WTC11 (cell line): ENCODE measurements at regions not wholly inside any gene's neighbourhood (a gene's known extent, or its start where the extent isn't known, plus 50 kb on each side); places are given as distances from the start of the nearest gene placed in this dataset.

ENCODE experiments used
- ATAC-seq: fragments of 200-7000 bp; cut with Tn5 transposase; 2 replicates; pipeline ENCODE4 v1.10.0; 2021; ENCODE audit warnings: mild to moderate bottlenecking, moderate library complexity
- CTCF ChIA-PET: fragments of 300-600 bp; sonication (Branson Sonifier 250); formaldehyde crosslinking; loops from one replicate; lab custom pipeline; 2021; ENCODE audit warnings: antibody characterized with exemption; lab: Charles Lee
- POLR2A ChIA-PET: fragments of 350-600 bp; sonication (Branson Sonifier 250); formaldehyde crosslinking; loops from one replicate; lab custom pipeline; 2021; ENCODE audit warnings: antibody characterized with exemption; lab: Charles Lee
- DNase-seq: peaks from one replicate; pipeline ENCODE4 v3.0.0; 2021; ENCODE audit warnings: low spot score
- H3K27ac Mint-ChIP-seq: 2 replicates; pipeline ENCODE4 v1.8.0; 2021; ENCODE audit warnings: mixed read lengths
- H3K27me3 Mint-ChIP-seq: 2 replicates; pipeline ENCODE4 v1.8.0; 2021; ENCODE audit warnings: low read depth, mild to moderate bottlenecking, moderate library complexity, mixed read lengths
- H3K36me3 Mint-ChIP-seq: 2 replicates; pipeline ENCODE4 v1.8.0; 2021; ENCODE audit warnings: mixed read lengths
- H3K4me1 Mint-ChIP-seq: 2 replicates; pipeline ENCODE4 v1.8.0; 2022; ENCODE audit warnings: mixed read lengths
- H3K4me3 Mint-ChIP-seq: 2 replicates; pipeline ENCODE4 v1.8.0; 2021; ENCODE audit warnings: mild to moderate bottlenecking, moderate library complexity, mixed read lengths
- H3K9me3 Mint-ChIP-seq: 2 replicates; pipeline ENCODE4 v1.8.0; 2021; ENCODE audit warnings: mixed read lengths
- CBFB ChIP-seq: sonication (generic); formaldehyde crosslinking; IDR thresholded peaks from 2 replicates; pipeline ENCODE4 v1.8.1; 2022; ENCODE audit warnings: mild to moderate bottlenecking, low read depth, missing genetic modification reagents
- CREM ChIP-seq: sonication (generic); formaldehyde crosslinking; IDR thresholded peaks from 2 replicates; pipeline ENCODE4 v1.8.1; 2022; ENCODE audit warnings: mild to moderate bottlenecking, missing genetic modification reagents, moderate library complexity
- EMX1 ChIP-seq: fragments of 250-450 bp; sonication (Bioruptor Pico); IDR thresholded peaks from 2 replicates; pipeline ENCODE4 v1.8.0; 2021; ENCODE audit warnings: mild to moderate bottlenecking
- ESRRA ChIP-seq: sonication (generic); formaldehyde crosslinking; IDR thresholded peaks from 2 replicates; pipeline ENCODE4 v1.8.1; 2022; ENCODE audit warnings: mild to moderate bottlenecking, missing genetic modification reagents, borderline replicate concordance
- FOXJ3 ChIP-seq: sonication (generic); formaldehyde crosslinking; IDR thresholded peaks from 2 replicates; pipeline ENCODE4 v1.9.0; 2021; ENCODE audit warnings: missing genetic modification reagents, mild to moderate bottlenecking, borderline replicate concordance
- JAZF1 ChIP-seq: fragments of 250-450 bp; sonication (Bioruptor Pico); IDR thresholded peaks from 2 replicates; pipeline ENCODE4 v1.9.0; 2021; ENCODE audit warnings: moderate library complexity, mild to moderate bottlenecking, inconsistent platforms
- JUN ChIP-seq: sonication (generic); formaldehyde crosslinking; IDR thresholded peaks from 2 replicates; pipeline ENCODE4 v1.8.0; 2023; ENCODE audit warnings: mild to moderate bottlenecking, missing genetic modification reagents
- KAT7 ChIP-seq: sonication (generic); formaldehyde crosslinking; IDR thresholded peaks from 2 replicates; pipeline ENCODE4 v1.8.1; 2023; ENCODE audit warnings: missing genetic modification reagents, mild to moderate bottlenecking, borderline replicate concordance
- NFYB ChIP-seq: sonication (generic); formaldehyde crosslinking; conservative IDR thresholded peaks from 2 replicates; pipeline ENCODE4 v1.8.0; 2022; ENCODE audit warnings: low read depth, missing genetic modification reagents
- PREB ChIP-seq: sonication (generic); formaldehyde crosslinking; IDR thresholded peaks from 2 replicates; pipeline ENCODE4 v1.8.1; 2022; ENCODE audit warnings: mild to moderate bottlenecking, missing genetic modification reagents, moderate library complexity, borderline replicate concordance
- SP1 ChIP-seq: sonication (generic); formaldehyde crosslinking; conservative IDR thresholded peaks from 2 replicates; pipeline ENCODE4 v1.8.1; 2022; ENCODE audit warnings: missing genetic modification reagents
- TEAD1 ChIP-seq: sonication (generic); formaldehyde crosslinking; IDR thresholded peaks from 2 replicates; pipeline ENCODE4 v1.8.0; 2022; ENCODE audit warnings: mild to moderate bottlenecking, missing genetic modification reagents
- TEAD4 ChIP-seq: sonication (generic); formaldehyde crosslinking; IDR thresholded peaks from 2 replicates; pipeline ENCODE4 v1.8.0; 2022; ENCODE audit warnings: mild to moderate bottlenecking, missing genetic modification reagents
- TP53 ChIP-seq: sonication (generic); formaldehyde crosslinking; IDR thresholded peaks from 2 replicates; pipeline ENCODE4 v1.8.1; 2023; ENCODE audit warnings: mild to moderate bottlenecking, missing genetic modification reagents
- USF2 ChIP-seq: sonication (generic); formaldehyde crosslinking; IDR thresholded peaks from 2 replicates; pipeline ENCODE4 v1.8.1; 2023; ENCODE audit warnings: mild to moderate bottlenecking, missing genetic modification reagents, moderate library complexity
- ZBTB21 ChIP-seq: sonication (generic); formaldehyde crosslinking; IDR thresholded peaks from 2 replicates; pipeline ENCODE4 v1.8.1; 2023; ENCODE audit warnings: mild to moderate bottlenecking, missing genetic modification reagents, borderline replicate concordance
- ZMAT4 ChIP-seq: fragments of 250-450 bp; sonication (Bioruptor Pico); IDR thresholded peaks from 2 replicates; pipeline ENCODE4 v1.9.0; 2021; ENCODE audit warnings: mild to moderate bottlenecking
- ZNF138 ChIP-seq: sonication (generic); formaldehyde crosslinking; conservative IDR thresholded peaks from 2 replicates; pipeline ENCODE4 v1.8.1; 2022; ENCODE audit warnings: mild to moderate bottlenecking, moderate library complexity, missing genetic modification reagents
- ZNF232 ChIP-seq: sonication (generic); formaldehyde crosslinking; IDR thresholded peaks from 2 replicates; pipeline ENCODE4 v1.8.0; 2022; ENCODE audit warnings: mild to moderate bottlenecking, missing genetic modification reagents
- ZNF263 ChIP-seq: sonication (generic); formaldehyde crosslinking; IDR thresholded peaks from 2 replicates; pipeline ENCODE4 v1.8.1; 2022; ENCODE audit warnings: low read depth, mild to moderate bottlenecking, moderate library complexity, missing genetic modification reagents
- ZNF317 ChIP-seq: sonication (generic); formaldehyde crosslinking; IDR thresholded peaks from 2 replicates; pipeline ENCODE4 v1.8.1; 2023; ENCODE audit warnings: low read depth, mild to moderate bottlenecking, moderate library complexity, missing genetic modification reagents, borderline replicate concordance
- ZNF416 ChIP-seq: fragments of 250-450 bp; sonication (Bioruptor Pico); IDR thresholded peaks from 2 replicates; pipeline ENCODE4 v1.9.0; 2021; ENCODE audit warnings: mild to moderate bottlenecking, inconsistent platforms
- ZNF423 ChIP-seq: fragments of 250-450 bp; sonication (Bioruptor Pico); IDR thresholded peaks from 2 replicates; pipeline ENCODE4 v2.1.2; 2022; ENCODE audit warnings: mild to moderate bottlenecking, moderate library complexity
- TF ChIP-seq, protein P1 (sequence below): sonication (generic); formaldehyde crosslinking; IDR thresholded peaks from 2 replicates; pipeline ENCODE4 v1.8.0; 2022; ENCODE audit warnings: mild to moderate bottlenecking, missing genetic modification reagents
- TF ChIP-seq, protein P2 (sequence below): sonication (generic); formaldehyde crosslinking; IDR thresholded peaks from 2 replicates; pipeline ENCODE4 v1.8.0; 2022; ENCODE audit warnings: missing genetic modification reagents

GRCh38 chr4:27484216-27484615 is 623.6 kb downstream of the STIM2 start (continued):
- TF ChIP-seq PREB (CRISPR knock-in tag) (no peak), TEAD1 (CRISPR knock-in tag) (no peak), ZMAT4 (CRISPR knock-in tag) (no peak), ZBTB21 (CRISPR knock-in tag) (no peak), ZNF263 (no peak), CREM (no peak), ZNF416 (CRISPR knock-in tag) (no peak), FOXJ3 (CRISPR knock-in tag) (no peak), JUN (CRISPR knock-in tag) (no peak)
- TF ChIP-seq, protein P1, sequence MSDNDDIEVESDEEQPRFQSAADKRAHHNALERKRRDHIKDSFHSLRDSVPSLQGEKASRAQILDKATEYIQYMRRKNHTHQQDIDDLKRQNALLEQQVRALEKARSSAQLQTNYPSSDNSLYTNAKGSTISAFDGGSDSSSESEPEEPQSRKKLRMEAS (CRISPR knock-in tag), result no peak

DNA sequence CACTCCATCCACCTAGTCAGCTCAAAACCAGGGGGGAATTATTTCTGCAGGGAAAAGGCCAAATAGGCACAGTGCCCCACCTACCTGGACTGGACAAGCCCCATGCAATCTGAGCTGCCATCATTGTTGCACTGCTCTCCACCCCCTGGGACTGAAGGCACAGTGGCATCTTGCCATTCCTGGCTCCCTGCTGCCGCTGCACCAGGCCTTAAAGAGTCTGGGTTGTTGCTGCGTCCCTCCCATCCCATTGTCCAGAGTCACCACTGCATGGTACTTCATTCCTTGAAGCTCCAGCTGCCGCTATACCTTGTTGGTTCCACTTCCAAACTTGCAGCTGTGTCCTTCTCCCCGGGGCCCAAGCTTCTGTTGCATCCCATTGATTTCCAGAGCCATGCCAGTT is 629.7 kb downstream of the STIM2 start:
- ChIA-PET POLR2A (no interaction called here), CTCF (no interaction called here)
- DNase-seq (no peak), ATAC-seq (peak; percentile 50)
- Mint-ChIP-seq H3K27me3 (no peaks in the 10 kb centered on the region), H3K36me3 (no peaks in the 10 kb centered on the region), H3K9me3 (no peaks in the 10 kb centered on the region), H3K4me3 (no peak overlapping the region), H3K27ac (no peak overlapping the region), H3K4me1 (peaks cover 4% of the 10 kb centered on the region; the same call in 1 of the 2 replicates)
- TF ChIP-seq USF2 (CRISPR knock-in tag) (no peak), ZNF232 (CRISPR knock-in tag) (no peak)

- Mint-ChIP-seq H3K27me3 (no peaks in the 10 kb centered on the region), H3K27ac (no peak overlapping the region), H3K4me1 (peaks cover 4% of the 10 kb centered on the region; the same call in 1 of the 2 replicates), H3K9me3 (no peaks in the 10 kb centered on the region), H3K4me3 (no peak overlapping the region), H3K36me3 (no peaks in the 10 kb centered on the region)
- ChIA-PET CTCF (no interaction called here), POLR2A (no interaction called here)
- ATAC-seq (peak; percentile 51), DNase-seq (no peak)
- TF ChIP-seq ZNF138 (no peak), JAZF1 (CRISPR knock-in tag) (no peak), TP53 (CRISPR knock-in tag) (no peak), NFYB (no peak), SP1 (CRISPR knock-in tag) (no peak), EMX1 (CRISPR knock-in tag) (no peak), ZBTB21 (CRISPR knock-in tag) (no peak), ZNF317 (CRISPR knock-in tag) (no peak), ESRRA (CRISPR knock-in tag) (no peak)
- TF ChIP-seq, protein P1 (CRISPR knock-in tag), result no peak
Observed at GRCh38 chr4:27490766-27491165, 630.1 kb downstream of the STIM2 start.

DNA sequence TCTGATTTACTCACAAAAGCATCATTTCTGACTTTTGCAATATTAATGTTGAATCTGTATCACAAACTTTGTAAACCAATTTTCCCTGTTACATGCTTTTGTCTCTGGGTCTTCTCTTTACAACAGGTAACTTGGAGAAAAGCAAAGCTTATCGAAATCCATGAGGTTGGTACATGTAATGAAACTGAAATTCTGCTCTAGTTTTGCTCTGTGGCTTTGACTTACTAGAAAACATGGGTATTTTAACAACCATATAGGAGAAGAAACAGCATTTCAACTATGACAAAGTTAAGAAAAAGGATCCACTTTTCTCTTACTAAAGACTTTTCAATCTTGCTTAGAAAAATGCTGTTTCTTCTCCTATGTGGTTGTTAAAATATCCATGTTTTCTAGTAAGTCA is 645.8 kb downstream of the STIM2 start:
- no peak overlapping the region for H3K4me3 Mint-ChIP-seq
- TF ChIP-seq TEAD1 (CRISPR knock-in tag) (no peak), KAT7 (CRISPR knock-in tag) (no peak), ZNF423 (no peak), CBFB (CRISPR knock-in tag) (no peak), CREM (no peak), TEAD4 (CRISPR knock-in tag) (no peak)
- TF ChIP-seq, protein P2, sequence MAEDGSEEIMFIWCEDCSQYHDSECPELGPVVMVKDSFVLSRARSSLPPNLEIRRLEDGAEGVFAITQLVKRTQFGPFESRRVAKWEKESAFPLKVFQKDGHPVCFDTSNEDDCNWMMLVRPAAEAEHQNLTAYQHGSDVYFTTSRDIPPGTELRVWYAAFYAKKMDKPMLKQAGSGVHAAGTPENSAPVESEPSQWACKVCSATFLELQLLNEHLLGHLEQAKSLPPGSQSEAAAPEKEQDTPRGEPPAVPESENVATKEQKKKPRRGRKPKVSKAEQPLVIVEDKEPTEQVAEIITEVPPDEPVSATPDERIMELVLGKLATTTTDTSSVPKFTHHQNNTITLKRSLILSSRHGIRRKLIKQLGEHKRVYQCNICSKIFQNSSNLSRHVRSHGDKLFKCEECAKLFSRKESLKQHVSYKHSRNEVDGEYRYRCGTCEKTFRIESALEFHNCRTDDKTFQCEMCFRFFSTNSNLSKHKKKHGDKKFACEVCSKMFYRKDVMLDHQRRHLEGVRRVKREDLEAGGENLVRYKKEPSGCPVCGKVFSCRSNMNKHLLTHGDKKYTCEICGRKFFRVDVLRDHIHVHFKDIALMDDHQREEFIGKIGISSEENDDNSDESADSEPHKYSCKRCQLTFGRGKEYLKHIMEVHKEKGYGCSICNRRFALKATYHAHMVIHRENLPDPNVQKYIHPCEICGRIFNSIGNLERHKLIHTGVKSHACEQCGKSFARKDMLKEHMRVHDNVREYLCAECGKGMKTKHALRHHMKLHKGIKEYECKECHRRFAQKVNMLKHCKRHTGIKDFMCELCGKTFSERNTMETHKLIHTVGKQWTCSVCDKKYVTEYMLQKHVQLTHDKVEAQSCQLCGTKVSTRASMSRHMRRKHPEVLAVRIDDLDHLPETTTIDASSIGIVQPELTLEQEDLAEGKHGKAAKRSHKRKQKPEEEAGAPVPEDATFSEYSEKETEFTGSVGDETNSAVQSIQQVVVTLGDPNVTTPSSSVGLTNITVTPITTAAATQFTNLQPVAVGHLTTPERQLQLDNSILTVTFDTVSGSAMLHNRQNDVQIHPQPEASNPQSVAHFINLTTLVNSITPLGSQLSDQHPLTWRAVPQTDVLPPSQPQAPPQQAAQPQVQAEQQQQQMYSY (CRISPR knock-in tag), result no peak
- no peak overlapping the region for H3K27ac Mint-ChIP-seq
- H3K27me3 Mint-ChIP-seq, result no peaks in the 10 kb centered on the region
- ChIA-PET POLR2A (no interaction called here), CTCF (no interaction called here)
- DNase-seq (no peak), ATAC-seq (no peak)
- peaks cover 3% of the 10 kb centered on the region; the same call in 1 of the 2 replicates for H3K9me3 Mint-ChIP-seq
- H3K36me3 Mint-ChIP-seq, result no peaks in the 10 kb centered on the region
- H3K4me1 Mint-ChIP-seq, result no peaks in the 10 kb centered on the region
